ENCODE measurements at regions not wholly inside any gene's neighbourhood (a gene's known extent, or its start where the extent isn't known, plus 50 kb on each side); places are given as distances from the start of the nearest gene placed in this dataset.

GRCh38 chr2:198782734-198783133, 675.0 kb downstream of the SATB2 start:
- H3K36me3 Mint-ChIP-seq (ENCODE audit: low read depth): no peaks in the 10 kb centered on the region
- TF ChIP-seq, protein P1, sequence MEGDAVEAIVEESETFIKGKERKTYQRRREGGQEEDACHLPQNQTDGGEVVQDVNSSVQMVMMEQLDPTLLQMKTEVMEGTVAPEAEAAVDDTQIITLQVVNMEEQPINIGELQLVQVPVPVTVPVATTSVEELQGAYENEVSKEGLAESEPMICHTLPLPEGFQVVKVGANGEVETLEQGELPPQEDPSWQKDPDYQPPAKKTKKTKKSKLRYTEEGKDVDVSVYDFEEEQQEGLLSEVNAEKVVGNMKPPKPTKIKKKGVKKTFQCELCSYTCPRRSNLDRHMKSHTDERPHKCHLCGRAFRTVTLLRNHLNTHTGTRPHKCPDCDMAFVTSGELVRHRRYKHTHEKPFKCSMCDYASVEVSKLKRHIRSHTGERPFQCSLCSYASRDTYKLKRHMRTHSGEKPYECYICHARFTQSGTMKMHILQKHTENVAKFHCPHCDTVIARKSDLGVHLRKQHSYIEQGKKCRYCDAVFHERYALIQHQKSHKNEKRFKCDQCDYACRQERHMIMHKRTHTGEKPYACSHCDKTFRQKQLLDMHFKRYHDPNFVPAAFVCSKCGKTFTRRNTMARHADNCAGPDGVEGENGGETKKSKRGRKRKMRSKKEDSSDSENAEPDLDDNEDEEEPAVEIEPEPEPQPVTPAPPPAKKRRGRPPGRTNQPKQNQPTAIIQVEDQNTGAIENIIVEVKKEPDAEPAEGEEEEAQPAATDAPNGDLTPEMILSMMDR (conservative IDR thresholded peaks at IDR 0.05): no peak
- DNase-seq: no peak
- Histone ChIP-seq H3K4me3 (ENCODE audit: low read length) (no peak overlapping the region), H3K27me3 (ENCODE audit: control insufficient read depth, insufficient read depth, low read length, poor library complexity, severe bottlenecking) (no peaks in the 10 kb centered on the region), H3K36me3 (ENCODE audit: control insufficient read depth, insufficient read depth, low read length) (no peaks in the 10 kb centered on the region), H3K9ac (ENCODE audit: extremely low read depth, low read length, poor library complexity, severe bottlenecking) (no peak overlapping the region), H3K9me3 (ENCODE audit: control insufficient read depth, low read length) (no peaks in the 10 kb centered on the region), H3K27ac (ENCODE audit: low read depth, low read length) (no peak overlapping the region), H3K4me1 (ENCODE audit: control insufficient read depth, insufficient read depth, low read length) (no peaks in the 10 kb centered on the region)
- H3K27ac Mint-ChIP-seq: no peak overlapping the region
- H3K9me3 Mint-ChIP-seq: no peaks in the 10 kb centered on the region
- no peak overlapping the region for H3K4me3 Mint-ChIP-seq
- WGBS, 2 experiments (ENCODE audit: insufficient coverage in 1 of 2, insufficient read length in 1 of 2): 93 to 96% methylated on average over 3 of the region's 3 CpGs
- no peaks in the 10 kb centered on the region for H3K4me1 Mint-ChIP-seq
- H3K27me3 Mint-ChIP-seq (ENCODE audit: insufficient read depth): peaks cover under 1% of the 10 kb centered on the region

GRCh38 chr2:198776616-198777406, 680.9 kb downstream of the SATB2 start:
- no peaks in the 10 kb centered on the region for H3K9me3 ChIP-seq (ENCODE audit: control insufficient read depth, low read length)
- H3K27ac ChIP-seq (ENCODE audit: low read depth, low read length): no peak overlapping the region
- no peaks in the 10 kb centered on the region for H3K27me3 ChIP-seq (ENCODE audit: control insufficient read depth, insufficient read depth, low read length, poor library complexity, severe bottlenecking)
- Mint-ChIP-seq H3K36me3 (ENCODE audit: low read depth) (no peaks in the 10 kb centered on the region), H3K27me3 (ENCODE audit: insufficient read depth) (no peaks in the 10 kb centered on the region), H3K27ac (no peak overlapping the region), H3K4me3 (no peak overlapping the region), H3K9me3 (no peaks in the 10 kb centered on the region), H3K4me1 (peaks cover 9% of the 10 kb centered on the region)
- 89% methylated on average over 5 of the region's 6 CpGs; no CpG with 5 or more reads in 1 of the 2 experiments for WGBS, 2 experiments (ENCODE audit: insufficient coverage in 1 of 2, insufficient read length in 1 of 2)
- TF ChIP-seq, protein P1 (conservative IDR thresholded peaks at IDR 0.05): no peak
- H3K4me3 ChIP-seq (ENCODE audit: low read length): no peak overlapping the region
- no peak overlapping the region for H3K9ac ChIP-seq (ENCODE audit: extremely low read depth, low read length, poor library complexity, severe bottlenecking)
- no peak for DNase-seq
- no peaks in the 10 kb centered on the region for H3K36me3 ChIP-seq (ENCODE audit: control insufficient read depth, insufficient read depth, low read length)
- H3K4me1 ChIP-seq (ENCODE audit: control insufficient read depth, insufficient read depth, low read length): peaks cover 4% of the 10 kb centered on the region

- no peak overlapping the region for H3K27ac Mint-ChIP-seq
- H3K4me1 ChIP-seq (ENCODE audit: control insufficient read depth, insufficient read depth, low read length): peaks cover 4% of the 10 kb centered on the region
- H3K4me1 Mint-ChIP-seq: peaks cover 9% of the 10 kb centered on the region
- no peaks in the 10 kb centered on the region for H3K27me3 Mint-ChIP-seq (ENCODE audit: insufficient read depth)
- H3K9me3 ChIP-seq (ENCODE audit: control insufficient read depth, low read length): no peaks in the 10 kb centered on the region
- H3K4me3 Mint-ChIP-seq: no peak overlapping the region
- H3K36me3 Mint-ChIP-seq (ENCODE audit: low read depth): no peaks in the 10 kb centered on the region
- no peak overlapping the region for H3K27ac ChIP-seq (ENCODE audit: low read depth, low read length)
- no peaks in the 10 kb centered on the region for H3K36me3 ChIP-seq (ENCODE audit: control insufficient read depth, insufficient read depth, low read length)
- TF ChIP-seq, protein P1 (conservative IDR thresholded peaks at IDR 0.05): no peak
- no peak overlapping the region for H3K4me3 ChIP-seq (ENCODE audit: low read length)
- no peak for DNase-seq
- no peaks in the 10 kb centered on the region for H3K27me3 ChIP-seq (ENCODE audit: control insufficient read depth, insufficient read depth, low read length, poor library complexity, severe bottlenecking)
- H3K9ac ChIP-seq (ENCODE audit: extremely low read depth, low read length, poor library complexity, severe bottlenecking): no peak overlapping the region
- H3K9me3 Mint-ChIP-seq: no peaks in the 10 kb centered on the region
- WGBS, 2 experiments (ENCODE audit: insufficient coverage in 1 of 2, insufficient read length in 1 of 2): 87 to 92% methylated on average over 4 to 5 of the region's 5 CpGs
Observed at GRCh38 chr2:198775737-198776136, 682.0 kb downstream of the SATB2 start.

All from endodermal cell (in vitro differentiated cells).